ENCODE measurements at regions not wholly inside any gene's neighbourhood (a gene's known extent, or its start where the extent isn't known, plus 50 kb on each side); places are given as distances from the start of the nearest gene placed in this dataset.
"Not testable (repeated sequence)": the region's sequence is repeated elsewhere in the genome, so short reads cannot be mapped to it uniquely, and the experiment has no call there.

- 50 to 83% (median 71%) methylated on average over 2 of the region's 2 CpGs for WGBS, 5 donors
- Histone ChIP-seq H3K27me3 (replicated peaks in 1 of 7) (no peaks in the 10 kb centered on the region), H3K4me3 (no peak overlapping the region), H3K36me3 (no peaks in the 10 kb centered on the region), H3K4me1 (no peaks in the 10 kb centered on the region), H3K27ac (no peak overlapping the region), H3K9me3 (no peaks in the 10 kb centered on the region)
- intact Hi-C loops (cut with DNase I; ENCODE audit: low total_unique reads), result no loop called here
- TF ChIP-seq POLR2AphosphoS5 (IDR thresholded peaks at IDR 0.05) (no peak), POLR2A (IDR thresholded peaks at IDR 0.05) (no peak), CTCF (IDR thresholded peaks at IDR 0.05 in 8 of 11, conservative IDR thresholded peaks at IDR 0.05 in 3 of 11) (no peak)
- no peak for DNase-seq
Observed at GRCh38 chr5:38677636-38678035, 121.2 kb upstream of the LIFR start.

- intact Hi-C loops (cut with DNase I; ENCODE audit: low total_unique reads), result no loop called here
- 90 to 97% (median 94%) methylated on average over 1 of the region's 1 CpG for WGBS, 5 donors
- H3K4me3 ChIP-seq, result no peak overlapping the region
- no peak for DNase-seq
- no peaks in the 10 kb centered on the region for H3K4me1 ChIP-seq
- TF ChIP-seq POLR2AphosphoS5 (IDR thresholded peaks at IDR 0.05), result no peak
- no peak for TF ChIP-seq POLR2A (IDR thresholded peaks at IDR 0.05)
- no peak for TF ChIP-seq CTCF (IDR thresholded peaks at IDR 0.05 in 8 of 11, conservative IDR thresholded peaks at IDR 0.05 in 3 of 11)
- no peaks in the 10 kb centered on the region for H3K9me3 ChIP-seq
- H3K27ac ChIP-seq, result no peak overlapping the region
- H3K27me3 ChIP-seq (replicated peaks in 1 of 7), result no peaks in the 10 kb centered on the region
- no peaks in the 10 kb centered on the region for H3K36me3 ChIP-seq
Observed at GRCh38 chr5:38678076-38678475, 121.6 kb upstream of the LIFR start.

DNA sequence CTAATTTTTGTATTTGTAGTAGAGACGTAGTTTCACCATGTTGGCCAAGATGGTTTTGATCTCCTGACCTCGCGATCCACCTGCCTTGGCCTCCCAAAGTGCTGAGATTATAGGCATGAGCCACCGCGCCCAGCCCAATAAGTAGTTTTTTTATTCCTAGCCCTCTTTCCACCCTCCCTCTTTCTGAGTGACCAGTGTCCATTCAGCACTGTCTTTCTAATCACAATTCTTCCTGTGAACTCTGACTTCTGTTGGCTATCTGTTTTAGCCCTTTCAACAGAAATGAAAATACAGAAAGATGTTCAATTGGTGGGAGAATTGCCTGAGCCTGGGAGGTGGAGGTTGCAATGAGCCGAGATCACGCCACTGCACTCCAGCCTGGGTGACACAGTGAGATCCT lies 122.3 kb upstream of the LIFR start:
- H3K27ac ChIP-seq; H3K4me3 ChIP-seq; intact Hi-C loops (cut with DNase I; ENCODE audit: low total_unique reads); H3K27me3 ChIP-seq (replicated peaks in 1 of 7); H3K9me3 ChIP-seq; DNase-seq; H3K36me3 ChIP-seq; H3K4me1 ChIP-seq: not testable (repeated sequence)
- 83 to 92% (median 90%) methylated on average over 7 of the region's 7 CpGs for WGBS, 5 donors

GRCh38 chr5:38680094-38680825 lies 123.8 kb upstream of the LIFR start:
- DNase-seq, result no peak
- WGBS, 5 donors, result 67 to 87% (median 81%) methylated on average over 5 of the region's 5 CpGs
- no peak overlapping the region for H3K4me3 ChIP-seq
- H3K27me3 ChIP-seq (replicated peaks in 1 of 7), result no peaks in the 10 kb centered on the region
- no peaks in the 10 kb centered on the region for H3K9me3 ChIP-seq
- intact Hi-C loops (cut with DNase I; ENCODE audit: low total_unique reads), result no loop called here
- H3K36me3 ChIP-seq, result no peaks in the 10 kb centered on the region
- no peak overlapping the region for H3K27ac ChIP-seq
- no peak for TF ChIP-seq POLR2AphosphoS5 (IDR thresholded peaks at IDR 0.05)
- TF ChIP-seq CTCF (IDR thresholded peaks at IDR 0.05 in 8 of 11, conservative IDR thresholded peaks at IDR 0.05 in 3 of 11), result no peak
- TF ChIP-seq POLR2A (IDR thresholded peaks at IDR 0.05), result no peak
- no peaks in the 10 kb centered on the region for H3K4me1 ChIP-seq

Data from spleen (tissue), 11 donors.